GM18951 (cell line): ENCODE measurements at regions not wholly inside any gene's neighbourhood (a gene's known extent, or its start where the extent isn't known, plus 50 kb on each side); places are given as distances from the start of the nearest gene placed in this dataset.

Experiments
- POLR2A ChIP-seq: IDR thresholded peaks from 4 replicates; pipeline ENCODE4 v1.6.1; 2011; ENCODE audit warnings: mild to moderate bottlenecking; ENCODE audit not compliant: insufficient read length, insufficient read depth; ENCODE audit errors: extremely low read depth
- in situ Hi-C: fragments of 300-500 bp; cut with MboI; formaldehyde crosslinking; loops from one replicate; pipeline ENCODE4 v1.12.0; 2022; ENCODE audit warnings: low sequenced_read_pairs, mixed read lengths, inconsistent platforms; ENCODE audit not compliant: unreplicated experiment

- in situ Hi-C loops = no loop called here
- TF ChIP-seq POLR2A = no peak
Observed at GRCh38 chr16:86353148-86353547, 157.2 kb upstream of the FOXF1 start.

- in situ Hi-C loops = no loop called here
- no peak for TF ChIP-seq POLR2A
Observed at GRCh38 chr16:86353948-86354347, 156.4 kb upstream of the FOXF1 start.

GRCh38 chr16:86354641-86355513 lies 155.4 kb upstream of the FOXF1 start:
- in situ Hi-C loops = no loop called here
- no peak for TF ChIP-seq POLR2A

GRCh38 chr16:86355531-86355930 lies 154.8 kb upstream of the FOXF1 start:
- in situ Hi-C loops = no loop called here
- no peak for TF ChIP-seq POLR2A

GRCh38 chr16:86355951-86356350 lies 154.4 kb upstream of the FOXF1 start:
- in situ Hi-C loops = no loop called here
- TF ChIP-seq POLR2A = no peak

GRCh38 chr16:86356804-86357203 lies 153.5 kb upstream of the FOXF1 start:
- in situ Hi-C loops = no loop called here

GRCh38 chr16:86357303-86357702 lies 153.0 kb upstream of the FOXF1 start:
- in situ Hi-C loops = no loop called here
- TF ChIP-seq POLR2A = no peak

More at GRCh38 chr16:86356804-86357203, 153.5 kb upstream of the FOXF1 start:
- TF ChIP-seq POLR2A = no peak

- TF ChIP-seq POLR2A = no peak
- in situ Hi-C loops = no loop called here
Observed at GRCh38 chr16:86357950-86358349, 152.4 kb upstream of the FOXF1 start.

- TF ChIP-seq POLR2A = no peak
- in situ Hi-C loops = no loop called here
Observed at GRCh38 chr16:86359571-86359970, 150.8 kb upstream of the FOXF1 start.

- in situ Hi-C loops = no loop called here
- no peak for TF ChIP-seq POLR2A
Observed at GRCh38 chr16:86362155-86362849, 148.0 kb upstream of the FOXF1 start.

- TF ChIP-seq POLR2A = no peak
- in situ Hi-C loops = no loop called here
Observed at GRCh38 chr16:86363057-86363490, 147.3 kb upstream of the FOXF1 start.

- in situ Hi-C loops = no loop called here
- TF ChIP-seq POLR2A = no peak
Observed at GRCh38 chr16:86363836-86364618, 146.3 kb upstream of the FOXF1 start.
